ENCODE measurements at regions not wholly inside any gene's neighbourhood (a gene's known extent, or its start where the extent isn't known, plus 50 kb on each side); places are given as distances from the start of the nearest gene placed in this dataset.

- Histone ChIP-seq H3K4me1 (no peaks in the 10 kb centered on the region), H3K27me3 (no peaks in the 10 kb centered on the region), H3K9ac (ENCODE audit: low read depth in 2 of 2, low read length in 2 of 2) (no peak overlapping the region), H3K36me3 (no peaks in the 10 kb centered on the region), H3K4me3 (no peak overlapping the region), H3K9me3 (no peaks in the 10 kb centered on the region), H3K27ac (no peak overlapping the region)
- DNase-seq, result no peak
- TF ChIP-seq, protein P1, sequence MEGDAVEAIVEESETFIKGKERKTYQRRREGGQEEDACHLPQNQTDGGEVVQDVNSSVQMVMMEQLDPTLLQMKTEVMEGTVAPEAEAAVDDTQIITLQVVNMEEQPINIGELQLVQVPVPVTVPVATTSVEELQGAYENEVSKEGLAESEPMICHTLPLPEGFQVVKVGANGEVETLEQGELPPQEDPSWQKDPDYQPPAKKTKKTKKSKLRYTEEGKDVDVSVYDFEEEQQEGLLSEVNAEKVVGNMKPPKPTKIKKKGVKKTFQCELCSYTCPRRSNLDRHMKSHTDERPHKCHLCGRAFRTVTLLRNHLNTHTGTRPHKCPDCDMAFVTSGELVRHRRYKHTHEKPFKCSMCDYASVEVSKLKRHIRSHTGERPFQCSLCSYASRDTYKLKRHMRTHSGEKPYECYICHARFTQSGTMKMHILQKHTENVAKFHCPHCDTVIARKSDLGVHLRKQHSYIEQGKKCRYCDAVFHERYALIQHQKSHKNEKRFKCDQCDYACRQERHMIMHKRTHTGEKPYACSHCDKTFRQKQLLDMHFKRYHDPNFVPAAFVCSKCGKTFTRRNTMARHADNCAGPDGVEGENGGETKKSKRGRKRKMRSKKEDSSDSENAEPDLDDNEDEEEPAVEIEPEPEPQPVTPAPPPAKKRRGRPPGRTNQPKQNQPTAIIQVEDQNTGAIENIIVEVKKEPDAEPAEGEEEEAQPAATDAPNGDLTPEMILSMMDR (IDR thresholded peaks at IDR 0.05), result no peak
- intact Hi-C loops (cut with DNase I), result no loop called here
These were observed 74.1 kb upstream of the RAP2B start for GRCh38 chr3:153087595-153088566.

DNA sequence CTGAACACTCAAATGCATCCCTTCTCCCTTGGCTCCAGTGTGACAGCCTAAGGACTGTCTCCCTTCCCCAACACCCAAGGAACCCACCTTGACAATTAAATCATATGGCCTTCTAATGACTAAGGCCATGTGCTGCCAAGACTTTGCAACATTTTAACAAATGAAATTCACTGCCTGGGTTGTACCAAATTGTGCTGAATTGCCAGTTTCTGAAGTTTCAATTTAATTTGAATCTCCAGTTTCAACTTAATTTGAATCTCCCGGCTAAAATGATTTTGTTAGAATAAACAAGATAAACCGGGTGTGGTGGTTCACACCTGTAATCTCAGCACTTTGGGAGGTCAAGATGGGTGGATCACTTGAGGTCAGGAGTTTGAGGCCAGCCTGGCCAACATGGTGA lies 72.4 kb upstream of the RAP2B start:
- TF ChIP-seq, protein P1 (IDR thresholded peaks at IDR 0.05), result no peak
- H3K9me3 ChIP-seq, result no peaks in the 10 kb centered on the region
- H3K4me3 ChIP-seq, result no peak overlapping the region
- no peaks in the 10 kb centered on the region for H3K4me1 ChIP-seq
- no peaks in the 10 kb centered on the region for H3K27me3 ChIP-seq
- intact Hi-C loops (cut with DNase I), result no loop called here
- no peak overlapping the region for H3K27ac ChIP-seq
- DNase-seq, result no peak
- no peak overlapping the region for H3K9ac ChIP-seq (ENCODE audit: low read depth in 2 of 2, low read length in 2 of 2)
- no peaks in the 10 kb centered on the region for H3K36me3 ChIP-seq

- intact Hi-C loops (cut with DNase I), result no loop called here
These were observed 71.1 kb upstream of the RAP2B start for GRCh38 chr3:153090973-153091372.

GRCh38 chr3:153093629-153094028 lies 68.4 kb upstream of the RAP2B start:
- TF ChIP-seq, protein P1 (IDR thresholded peaks at IDR 0.05), result no peak
- intact Hi-C loops (cut with DNase I), result no loop called here
- no peak for DNase-seq
- H3K27me3 ChIP-seq, result no peaks in the 10 kb centered on the region
- H3K4me3 ChIP-seq, result no peak overlapping the region
- H3K9ac ChIP-seq (ENCODE audit: low read depth in 2 of 2, low read length in 2 of 2), result no peak overlapping the region
- H3K4me1 ChIP-seq, result peaks cover 3% of the 10 kb centered on the region
- no peak overlapping the region for H3K27ac ChIP-seq
- H3K9me3 ChIP-seq, result no peaks in the 10 kb centered on the region
- H3K36me3 ChIP-seq, result no peaks in the 10 kb centered on the region

More at GRCh38 chr3:153090973-153091372, 71.1 kb upstream of the RAP2B start:
- no peak overlapping the region for H3K4me3 ChIP-seq
- H3K9me3 ChIP-seq, result no peaks in the 10 kb centered on the region
- DNase-seq, result no peak
- no peaks in the 10 kb centered on the region for H3K4me1 ChIP-seq
- H3K36me3 ChIP-seq, result no peaks in the 10 kb centered on the region
- H3K27ac ChIP-seq, result no peak overlapping the region
- no peaks in the 10 kb centered on the region for H3K27me3 ChIP-seq
- TF ChIP-seq, protein P1 (IDR thresholded peaks at IDR 0.05), result no peak
- H3K9ac ChIP-seq (ENCODE audit: low read depth in 2 of 2, low read length in 2 of 2), result no peak overlapping the region

DNA sequence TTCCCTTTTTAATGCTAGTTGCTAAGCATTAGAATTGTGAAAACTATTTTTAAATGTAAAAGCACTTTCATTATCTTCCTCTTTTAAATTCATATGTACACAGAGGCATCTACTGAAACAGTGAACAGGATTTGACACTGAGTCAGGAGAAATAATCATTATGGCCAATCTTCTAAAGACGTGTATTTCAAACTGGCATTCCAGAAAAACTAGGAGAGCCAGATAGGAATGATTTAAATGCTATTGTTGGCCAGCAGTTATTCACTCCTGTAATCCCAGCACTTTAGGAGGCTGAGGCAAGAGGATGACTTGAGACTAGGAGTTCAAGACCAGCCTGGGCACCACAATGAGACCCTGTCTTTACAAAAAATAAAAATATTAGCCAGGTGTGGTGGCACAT lies 67.6 kb upstream of the RAP2B start:
- intact Hi-C loops (cut with DNase I), result no loop called here
- Histone ChIP-seq H3K9me3 (no peaks in the 10 kb centered on the region), H3K9ac (ENCODE audit: low read depth in 2 of 2, low read length in 2 of 2) (no peak overlapping the region), H3K36me3 (no peaks in the 10 kb centered on the region), H3K4me3 (no peak overlapping the region), H3K27me3 (no peaks in the 10 kb centered on the region), H3K4me1 (peaks cover 3% of the 10 kb centered on the region), H3K27ac (no peak overlapping the region)
- TF ChIP-seq, protein P1 (IDR thresholded peaks at IDR 0.05), result no peak
- no peak for DNase-seq
